C4-2B (cell line): ENCODE measurements at regions not wholly inside any gene's neighbourhood (a gene's known extent, or its start where the extent isn't known, plus 50 kb on each side); places are given as distances from the start of the nearest gene placed in this dataset.

Source experiments
- CTCF ChIP-seq: fragments of 450-650 bp; conservative IDR thresholded peaks from 2 replicates; pipeline ENCODE4 v1.5.1; 2017; ENCODE audit warnings: mild to moderate bottlenecking
- ZFX ChIP-seq: fragments of 450-650 bp; IDR thresholded peaks from 2 replicates; pipeline ENCODE4 v1.6.1; 2017

GRCh38 chr6:8825726-8826125 is 390.4 kb upstream of the SLC35B3 start:
- TF ChIP-seq CTCF (no peak), ZFX (no peak)
